ENCODE measurements at regions not wholly inside any gene's neighbourhood (a gene's known extent, or its start where the extent isn't known, plus 50 kb on each side); places are given as distances from the start of the nearest gene placed in this dataset.

GRCh38 chr13:56198350-56198749 lies 942.4 kb upstream of the PRR20A start:
- no peaks in the 10 kb centered on the region for H3K36me3 ChIP-seq (ENCODE audit: insufficient read depth, low read length)
- H4K20me1 ChIP-seq (ENCODE audit: insufficient read depth), result no peaks in the 10 kb centered on the region
- no peak overlapping the region for H3K4me2 ChIP-seq (ENCODE audit: low read length)
- H3K79me2 ChIP-seq (replicated peaks; ENCODE audit: insufficient read depth, low read length), result no peaks in the 10 kb centered on the region
- H3K27me3 ChIP-seq (ENCODE audit: insufficient read depth, low read depth, low read length), result no peaks in the 10 kb centered on the region
- H3K27ac ChIP-seq (ENCODE audit: low read length), result no peak overlapping the region
- no peaks in the 10 kb centered on the region for H3K9me3 ChIP-seq (ENCODE audit: low read length)
- H3K4me3 ChIP-seq (ENCODE audit: low read length), result no peak overlapping the region
- no peaks in the 10 kb centered on the region for H3F3A ChIP-seq (ENCODE audit: insufficient read depth, low read length, poor library complexity, severe bottlenecking)
- H3K9me2 ChIP-seq (ENCODE audit: insufficient read depth, low read length), result no peaks in the 10 kb centered on the region
- H3K9ac ChIP-seq (ENCODE audit: low read length), result no peak overlapping the region
- H2AFZ ChIP-seq (ENCODE audit: low read depth, low read length), result no peak overlapping the region
- TF ChIP-seq TAF1 (IDR thresholded peaks at IDR 0.05; ENCODE audit: low read depth) (no peak), POLR2AphosphoS5 (IDR thresholded peaks at IDR 0.05) (peak; percentile 99), RAD21 (conservative IDR thresholded peaks at IDR 0.05) (peak; percentile 42), EZH2 (IDR thresholded peaks at IDR 0.05; ENCODE audit: borderline replicate concordance, insufficient read depth, low read length, poor library complexity, severe bottlenecking) (no peak), EP300 (conservative IDR thresholded peaks at IDR 0.05; ENCODE audit: poor library complexity, severe bottlenecking) (peak; percentile 100), SMC3 (conservative IDR thresholded peaks at IDR 0.05; ENCODE audit: poor library complexity) (peak; percentile 35), REST (IDR thresholded peaks at IDR 0.05; ENCODE audit: borderline replicate concordance) (peak; percentile 77), MXI1 (conservative IDR thresholded peaks at IDR 0.05; ENCODE audit: poor library complexity, severe bottlenecking) (peak; percentile 11), CTCF (IDR thresholded peaks at IDR 0.05; ENCODE audit: poor library complexity, severe bottlenecking) (peak; percentile 25)

GRCh38 chr13:56201834-56202233 lies 938.9 kb upstream of the PRR20A start:
- Histone ChIP-seq H3K79me2 (replicated peaks; ENCODE audit: insufficient read depth, low read length) (no peaks in the 10 kb centered on the region), H3K4me3 (ENCODE audit: low read length) (no peak overlapping the region), H3K9me3 (ENCODE audit: low read length) (no peaks in the 10 kb centered on the region), H3K9me2 (ENCODE audit: insufficient read depth, low read length) (no peaks in the 10 kb centered on the region), H3K4me2 (ENCODE audit: low read length) (no peak overlapping the region), H3K27me3 (ENCODE audit: insufficient read depth, low read depth, low read length) (no peaks in the 10 kb centered on the region), H3F3A (ENCODE audit: insufficient read depth, low read length, poor library complexity, severe bottlenecking) (no peaks in the 10 kb centered on the region), H2AFZ (ENCODE audit: low read depth, low read length) (no peak overlapping the region), H3K36me3 (ENCODE audit: insufficient read depth, low read length) (no peaks in the 10 kb centered on the region), H4K20me1 (ENCODE audit: insufficient read depth) (no peaks in the 10 kb centered on the region), H3K27ac (ENCODE audit: low read length) (no peak overlapping the region), H3K9ac (ENCODE audit: low read length) (no peak overlapping the region)
- TF ChIP-seq RAD21 (conservative IDR thresholded peaks at IDR 0.05), result no peak
- TF ChIP-seq TAF1 (IDR thresholded peaks at IDR 0.05; ENCODE audit: low read depth), result no peak
- no peak for TF ChIP-seq REST (IDR thresholded peaks at IDR 0.05; ENCODE audit: borderline replicate concordance)
- TF ChIP-seq EP300 (conservative IDR thresholded peaks at IDR 0.05; ENCODE audit: poor library complexity, severe bottlenecking), result no peak
- TF ChIP-seq EZH2 (IDR thresholded peaks at IDR 0.05; ENCODE audit: borderline replicate concordance, insufficient read depth, low read length, poor library complexity, severe bottlenecking), result no peak
- no peak for TF ChIP-seq CTCF (IDR thresholded peaks at IDR 0.05; ENCODE audit: poor library complexity, severe bottlenecking)
- no peak for TF ChIP-seq MXI1 (conservative IDR thresholded peaks at IDR 0.05; ENCODE audit: poor library complexity, severe bottlenecking)
- TF ChIP-seq POLR2AphosphoS5 (IDR thresholded peaks at IDR 0.05), result no peak
- no peak for TF ChIP-seq SMC3 (conservative IDR thresholded peaks at IDR 0.05; ENCODE audit: poor library complexity)
